NCI-H82 treated with DMSO at 0.1 percent for 48 hours (cell line): ENCODE measurements at regions not wholly inside any gene's neighbourhood (a gene's known extent, or its start where the extent isn't known, plus 50 kb on each side); places are given as distances from the start of the nearest gene placed in this dataset.

ENCODE experiments used
- DNase-seq: peaks from one replicate; lab custom pipeline; 2025; ENCODE audit not compliant: unreplicated experiment; lab: John Stamatoyannopoulos, UW

DNA sequence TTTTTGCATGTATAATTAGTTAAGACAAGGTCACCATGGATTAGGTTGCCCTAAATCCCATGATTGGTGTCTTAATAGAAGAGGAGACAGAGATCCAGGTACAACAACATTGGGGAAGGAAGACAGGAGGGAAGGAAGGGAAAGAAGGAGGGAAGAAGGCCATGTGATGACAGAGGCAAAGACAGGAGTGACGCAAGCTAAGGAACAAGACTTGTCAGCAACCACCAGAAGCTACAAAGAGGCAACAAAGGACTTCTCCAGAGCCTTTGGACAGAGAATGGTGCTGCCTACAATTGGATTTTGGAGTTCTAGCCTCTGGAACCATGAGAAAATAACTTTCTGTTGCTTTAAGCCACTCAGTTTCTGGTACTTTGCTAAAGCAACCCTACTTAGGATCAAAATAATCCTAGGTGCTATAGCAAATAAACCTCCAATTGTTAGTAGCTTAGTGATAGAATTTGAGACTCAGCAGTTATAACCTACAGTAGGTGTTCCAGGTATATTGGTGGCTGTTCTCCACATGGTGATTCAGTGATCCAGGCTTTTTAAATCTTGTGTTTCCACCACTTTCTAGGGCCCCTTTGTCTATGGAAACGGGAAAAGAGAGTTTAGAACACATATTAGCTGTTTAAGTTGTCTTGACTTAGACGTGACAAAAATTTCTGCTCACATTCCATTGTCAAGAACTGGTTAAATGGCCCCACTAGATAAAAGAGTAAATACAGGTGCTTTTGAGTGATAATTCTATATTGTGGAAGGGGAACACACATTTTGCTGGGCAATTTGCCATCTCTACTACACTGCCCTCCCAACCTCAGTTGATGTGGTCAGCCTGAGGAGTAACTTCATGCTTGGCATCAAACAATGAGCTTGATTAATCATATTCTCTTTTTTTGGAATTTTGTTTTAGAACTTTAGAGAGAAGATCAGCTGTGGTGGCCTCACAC, 70.5 kb upstream of the SP4 start:
- no peak for DNase-seq

DNA sequence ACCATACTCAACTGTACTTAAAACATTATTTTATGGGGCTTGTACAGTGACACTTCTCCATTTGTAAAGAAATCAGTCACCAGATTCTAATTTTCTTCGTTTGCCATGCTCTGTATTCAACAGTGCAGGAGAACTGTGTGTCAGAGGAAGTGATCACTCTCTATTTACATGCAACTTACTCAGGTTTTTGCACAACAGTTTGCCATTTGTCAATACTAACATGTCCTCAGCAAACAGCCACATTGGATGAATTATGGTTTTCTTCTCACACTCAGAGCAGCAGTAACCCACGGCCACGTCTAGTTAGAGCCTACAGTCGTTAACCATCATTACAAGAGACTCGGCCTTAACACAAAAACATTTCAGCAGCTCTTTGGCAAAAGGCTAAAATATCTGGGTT, 69.2 kb upstream of the SP4 start:
- DNase-seq, result no peak

DNA sequence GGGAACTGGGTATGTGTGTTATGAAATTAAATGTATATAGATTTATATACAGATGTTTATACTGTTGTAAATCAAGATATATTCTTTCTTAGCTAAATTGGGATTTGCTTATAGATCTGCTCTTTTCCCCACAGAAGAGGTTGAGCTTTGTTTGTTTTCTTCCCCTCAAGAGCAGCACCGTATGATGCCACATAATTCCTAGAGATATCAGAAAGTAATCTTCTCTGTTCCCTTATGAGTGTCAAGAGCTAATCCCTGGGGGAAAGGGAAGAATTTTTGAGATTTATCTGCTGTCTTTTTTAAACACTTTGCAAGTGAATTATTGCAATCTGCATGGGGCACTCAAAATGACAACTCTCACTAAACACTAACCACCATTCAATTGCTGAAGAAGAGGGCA, 68.7 kb upstream of the SP4 start:
- no peak for DNase-seq

DNA sequence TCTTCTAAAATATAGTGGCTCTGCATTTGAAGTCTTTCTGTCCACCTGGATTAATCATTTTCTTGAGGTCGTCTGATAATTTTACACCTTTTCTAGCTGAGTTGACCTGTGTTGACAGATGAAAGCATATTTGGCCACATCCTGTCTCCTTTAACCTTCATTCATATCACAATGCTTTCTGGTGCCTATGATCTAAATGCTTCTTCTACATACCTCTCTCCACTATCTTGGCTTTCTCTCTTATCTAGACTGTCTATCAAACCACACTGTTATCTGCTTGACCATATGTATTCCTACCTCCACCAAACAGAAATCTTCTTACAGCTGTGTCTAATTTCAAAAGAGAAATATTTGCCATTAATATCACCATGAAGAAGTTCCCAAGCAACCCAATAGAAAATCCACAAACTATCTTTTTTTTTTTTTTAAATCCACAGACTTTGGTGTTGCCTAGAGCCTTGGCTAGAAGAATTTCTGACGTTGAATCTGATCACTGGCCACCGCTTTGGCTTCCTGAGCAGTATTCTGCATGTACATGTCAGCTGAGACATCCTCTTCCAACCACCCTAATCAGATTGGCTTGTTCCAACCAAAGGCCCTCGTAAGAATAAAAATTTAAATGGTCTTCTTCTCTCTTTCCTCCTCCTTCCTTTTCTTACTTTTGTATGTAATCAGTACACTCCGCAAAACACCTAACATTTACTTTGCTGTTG, 66.3 kb upstream of the SP4 start:
- no peak for DNase-seq

DNA sequence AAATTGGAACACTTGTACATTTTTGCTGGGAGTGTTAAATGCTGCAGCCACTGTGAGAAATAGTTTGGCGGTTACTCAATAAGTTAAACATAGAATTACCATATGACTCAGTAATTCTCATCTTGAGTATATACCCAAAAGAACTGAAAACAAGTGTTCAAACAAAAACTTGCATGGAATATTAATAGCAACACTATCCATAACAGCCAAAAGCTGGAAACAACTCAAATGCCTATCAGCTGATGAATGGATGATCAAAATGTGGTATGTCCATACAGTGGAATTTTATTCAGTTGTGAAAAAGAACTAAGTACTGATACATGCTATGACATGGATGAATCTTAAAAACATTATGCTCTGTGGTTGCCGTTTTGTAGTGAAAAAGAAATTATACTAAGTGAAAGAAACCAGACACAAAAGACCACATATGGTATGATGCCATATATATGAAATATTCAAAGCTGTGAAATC, 63.0 kb upstream of the SP4 start:
- no peak for DNase-seq

DNA sequence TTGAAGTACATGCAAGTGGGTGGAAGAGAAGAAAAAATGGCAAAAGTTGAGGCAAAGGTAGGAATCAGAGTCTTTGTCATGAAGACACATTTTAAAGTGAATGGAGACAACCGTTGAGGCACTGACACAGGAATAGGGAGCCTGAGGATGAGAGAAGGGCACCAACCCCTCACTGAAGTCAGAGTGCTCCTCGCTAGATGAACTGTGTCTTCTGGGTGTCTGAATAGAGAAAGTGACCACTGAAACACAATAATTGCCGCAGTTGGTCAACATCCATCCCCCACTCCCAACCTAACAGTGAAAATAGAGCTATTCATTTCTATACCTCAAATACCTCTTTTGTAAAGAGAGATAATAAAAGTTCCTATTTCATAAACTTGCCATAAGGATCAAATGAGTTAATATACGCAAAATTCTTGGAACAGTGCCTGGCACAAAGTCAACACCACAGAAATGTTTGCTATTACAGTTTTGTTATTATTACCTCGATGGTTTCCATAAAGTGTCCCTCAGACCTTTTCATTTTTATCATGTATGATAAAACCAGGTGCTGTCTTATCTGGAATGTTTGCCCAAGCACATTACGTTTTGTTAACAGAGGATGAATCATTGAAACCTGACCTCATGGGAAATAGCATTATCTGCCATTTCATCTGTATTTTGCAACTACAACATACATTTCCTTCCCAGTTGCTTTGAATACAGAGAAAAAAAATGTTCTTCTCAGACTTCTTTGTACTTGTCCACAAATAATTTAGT, 61.8 kb upstream of the SP4 start:
- DNase-seq, result no peak

DNA sequence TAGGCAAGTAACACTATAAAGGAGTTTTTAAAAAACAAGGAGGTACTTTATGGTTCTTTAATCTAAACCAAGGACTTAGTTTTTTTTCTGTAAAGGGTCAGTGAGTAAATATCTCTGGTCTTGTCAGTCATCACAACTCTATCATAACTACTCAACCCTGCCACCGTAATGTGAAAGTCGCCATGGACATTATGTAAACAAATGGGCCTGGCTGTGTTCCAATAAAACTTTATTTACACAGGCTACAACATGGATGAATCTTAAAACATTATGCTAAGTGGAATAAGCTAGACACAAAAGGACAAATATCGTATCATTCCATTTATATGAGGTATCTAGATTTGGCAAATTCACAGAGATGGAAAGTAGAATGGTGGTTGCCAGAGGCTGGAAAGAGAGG, 60.8 kb upstream of the SP4 start:
- DNase-seq, result no peak

DNA sequence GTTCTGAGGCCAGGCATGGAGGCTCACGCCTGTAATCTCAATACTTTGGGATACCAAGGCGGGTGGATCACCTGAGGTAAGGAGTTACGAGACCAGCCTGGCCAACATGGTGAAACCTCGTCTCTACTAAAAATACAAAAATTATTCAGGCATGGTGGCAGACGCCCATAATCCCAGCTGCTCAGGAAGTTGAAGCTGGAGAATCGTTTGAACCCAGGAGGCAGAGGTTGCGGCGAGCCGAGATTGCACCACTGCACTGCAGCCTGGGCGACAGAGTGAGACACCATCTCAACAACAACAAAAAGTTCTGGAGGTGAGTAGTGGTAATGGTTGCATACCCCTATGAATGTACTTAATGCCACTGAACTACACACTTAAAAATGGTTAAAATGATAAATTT, 60.3 kb upstream of the SP4 start:
- DNase-seq, result no peak

DNA sequence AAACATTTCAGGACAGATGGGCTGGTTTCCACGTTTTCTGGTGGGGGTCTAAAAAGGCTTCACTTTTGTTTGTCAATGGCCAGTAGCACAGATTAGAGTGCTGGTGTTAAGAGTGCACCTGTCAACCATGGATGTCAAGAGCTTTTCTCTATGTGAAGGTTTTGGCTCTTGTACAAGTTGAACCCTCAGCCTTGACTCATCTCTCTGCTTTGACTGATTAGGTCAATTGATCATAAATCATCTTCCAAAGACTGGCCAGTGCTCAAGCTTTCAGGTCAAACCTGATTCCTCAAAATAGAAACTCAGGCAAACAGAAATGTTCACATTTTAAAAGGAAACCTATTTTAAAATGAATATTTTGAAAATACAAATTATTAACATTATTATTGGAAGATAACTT, 59.6 kb upstream of the SP4 start:
- no peak for DNase-seq

DNA sequence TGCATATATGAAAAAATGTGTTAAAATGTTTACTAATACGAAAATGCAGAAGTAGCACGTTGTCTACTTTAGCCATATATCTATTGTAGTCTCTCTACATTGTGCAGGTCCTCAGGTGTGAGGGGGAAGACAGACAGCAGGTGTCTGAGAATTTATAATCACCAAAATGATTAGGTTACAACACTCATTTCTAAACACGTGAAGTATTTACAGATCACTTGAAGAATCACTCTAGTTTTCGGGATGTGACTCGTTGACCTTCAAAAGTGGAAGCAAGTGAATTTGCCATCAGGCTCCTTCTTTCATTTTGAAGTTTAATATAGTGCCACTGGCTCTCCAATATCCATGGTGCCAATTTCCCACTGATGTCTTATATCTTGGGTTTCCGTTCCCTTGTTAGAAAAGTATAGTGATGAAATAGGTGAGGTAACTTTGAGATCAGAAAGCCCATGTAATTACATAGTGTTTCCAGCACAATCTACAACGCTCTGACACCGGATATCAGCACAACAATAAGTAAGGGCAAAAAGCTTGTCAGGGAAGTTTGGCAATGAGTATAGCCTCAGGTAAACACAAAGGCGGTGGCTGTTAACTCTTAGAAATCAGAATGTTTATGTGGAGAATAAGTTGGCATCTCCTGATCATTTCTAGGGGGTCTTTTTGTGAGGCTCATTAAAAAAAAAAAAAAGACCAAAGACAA, 57.5 kb upstream of the SP4 start:
- DNase-seq, result no peak

DNA sequence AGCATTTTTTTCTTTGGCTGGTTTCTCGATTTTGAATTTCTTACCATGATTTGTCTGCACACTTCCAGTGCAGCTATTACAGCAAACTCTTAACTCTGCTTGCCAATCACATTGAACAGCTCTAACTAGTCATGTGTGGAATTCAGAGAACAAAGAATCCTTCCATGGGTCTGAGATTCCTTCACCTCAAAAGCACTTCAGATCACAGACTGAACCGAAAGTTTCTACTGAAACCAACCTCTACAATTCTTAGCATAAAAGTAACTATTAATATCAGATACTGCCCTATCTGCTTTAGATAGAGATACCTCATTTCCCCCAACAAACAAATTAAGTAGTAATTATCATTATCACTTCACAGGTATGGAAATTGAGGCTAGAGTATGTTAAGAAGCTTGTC, 56.5 kb upstream of the SP4 start:
- no peak for DNase-seq

DNA sequence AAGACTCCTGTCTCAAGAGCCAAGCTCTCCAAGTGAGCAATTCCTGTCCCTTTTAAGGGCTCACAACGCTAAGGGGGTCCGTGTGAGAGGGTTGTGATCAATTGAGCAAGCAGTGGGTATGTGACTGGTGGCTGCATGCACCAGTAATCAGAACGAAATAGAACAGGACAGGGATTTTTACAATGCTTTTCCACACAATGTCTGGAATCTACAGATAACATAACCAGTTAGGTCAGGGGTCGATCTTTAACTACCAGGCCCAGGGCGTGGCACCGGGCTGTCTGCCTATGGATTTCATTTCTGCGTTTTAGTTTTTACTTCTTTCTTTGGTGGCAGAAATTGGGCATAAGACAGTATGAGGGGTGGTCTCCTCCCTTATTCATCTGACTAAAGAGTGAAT, 54.9 kb upstream of the SP4 start:
- DNase-seq, result no peak

DNA sequence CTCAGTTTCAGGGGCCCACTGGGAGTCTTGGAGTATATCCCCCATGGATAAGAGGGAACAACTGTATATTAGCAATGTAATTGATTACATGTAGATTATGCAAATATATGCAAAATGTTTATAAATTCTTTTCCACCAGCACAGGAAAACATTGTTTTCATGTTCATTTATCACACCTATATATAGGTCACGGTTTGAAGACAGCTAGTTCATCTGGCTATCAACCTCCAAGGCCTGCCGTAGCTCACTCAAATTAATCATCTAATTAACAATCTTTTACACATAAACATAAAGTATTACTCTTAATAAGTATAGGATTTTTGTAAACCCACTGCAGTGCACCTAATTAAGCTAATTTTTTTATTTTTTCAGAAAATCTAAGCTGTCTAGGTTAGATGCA, 53.7 kb upstream of the SP4 start:
- no peak for DNase-seq

DNA sequence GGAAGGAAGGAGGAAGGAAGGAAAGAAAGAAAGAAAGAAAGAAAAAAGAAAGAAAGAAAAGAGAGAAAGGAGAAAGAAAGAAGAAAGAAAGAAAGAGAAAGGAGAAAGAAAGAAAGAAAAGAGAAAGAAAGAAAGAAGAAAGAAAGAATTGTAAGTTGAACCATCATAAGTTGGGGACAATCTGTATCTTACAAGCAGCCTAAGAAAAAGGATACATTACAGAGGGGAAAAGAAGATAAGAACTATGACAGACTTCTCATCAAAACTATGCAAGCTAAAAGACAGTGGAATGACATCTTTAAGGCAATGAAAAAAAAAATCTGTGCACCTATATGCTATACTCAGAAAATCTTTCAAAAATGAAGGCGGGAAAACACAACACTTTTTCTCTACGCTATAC, 50.3 kb upstream of the SP4 start:
- no peak for DNase-seq
